Transverse colon (tissue), 4 donors: ENCODE measurements at regions not wholly inside any gene's neighbourhood (a gene's known extent, or its start where the extent isn't known, plus 50 kb on each side); places are given as distances from the start of the nearest gene placed in this dataset.

Source experiments
- CTCF ChIP-seq, 5 experiments: fragments of 200-600 bp in 3 of 5; fragments of 450-650 bp in 2 of 5; sonication (generic) in 3 of 5; IDR thresholded peaks; 1 replicate in 2 of 5; 2 replicates in 3 of 5; pipeline ENCODE4 v1.5.1; 2016 to 2017; ENCODE audit warnings: antibody characterized with exemption in 5 of 5, inconsistent platforms in 3 of 5, mild to moderate bottlenecking in 2 of 5, moderate library complexity in 1 of 5
- EP300 ChIP-seq: sonication (generic); formaldehyde crosslinking; IDR thresholded peaks from one replicate; pipeline ENCODE4 v1.6.1; 2017; ENCODE audit warnings: antibody characterized with exemption, low read depth
- POLR2A ChIP-seq: fragments of 450-650 bp; IDR thresholded peaks from one replicate; pipeline ENCODE4 v1.6.1; 2016; ENCODE audit warnings: antibody characterized with exemption, mild to moderate bottlenecking, moderate library complexity
- POLR2AphosphoS5 ChIP-seq, 3 donors: sonication (generic); formaldehyde crosslinking; IDR thresholded peaks; one replicate each; pipeline ENCODE4 v1.6.1; 2016; ENCODE audit warnings: antibody characterized with exemption in 3 of 3

GRCh38 chr4:134747108-134747805 lies 545.7 kb upstream of the PABPC4L start:
- TF ChIP-seq CTCF (IDR thresholded peaks at IDR 0.05) (no peak), POLR2AphosphoS5 (IDR thresholded peaks at IDR 0.05) (no peak), POLR2A (no peak), EP300 (no peak)
